Suprapubic skin (tissue), 4 donors: ENCODE measurements at regions not wholly inside any gene's neighbourhood (a gene's known extent, or its start where the extent isn't known, plus 50 kb on each side); places are given as distances from the start of the nearest gene placed in this dataset.

Experiments
- DNase-seq, 2 donors: peaks; one replicate each; pipeline ENCODE4 v3.0.0-alpha.2; 2019; ENCODE audit warnings: low spot score in 2 of 2
- H3K27ac ChIP-seq: fragments of 200-600 bp; sonication (generic); one replicate; pipeline ENCODE4 v1.5.1; 2019
- H3K27me3 ChIP-seq: fragments of 200-600 bp; sonication (generic); one replicate; pipeline ENCODE4 v1.5.1; 2019
- H3K36me3 ChIP-seq: fragments of 200-600 bp; sonication (generic); one replicate; pipeline ENCODE4 v1.5.1; 2019
- H3K4me1 ChIP-seq: fragments of 200-600 bp; sonication (generic); one replicate; pipeline ENCODE4 v1.5.1; 2019
- H3K4me3 ChIP-seq: fragments of 200-600 bp; sonication (generic); one replicate; pipeline ENCODE4 v1.5.1; 2019; ENCODE audit warnings: mild to moderate bottlenecking
- H3K9me3 ChIP-seq: fragments of 200-600 bp; sonication (generic); one replicate; pipeline ENCODE4 v1.5.1; 2019
- EP300 ChIP-seq: sonication (generic); formaldehyde crosslinking; IDR thresholded peaks from one replicate; pipeline ENCODE4 v1.6.1; 2017; ENCODE audit warnings: antibody characterized with exemption
- POLR2A ChIP-seq, 2 donors: fragments of 450-650 bp; IDR thresholded peaks; one replicate each; pipeline ENCODE4 v1.6.1; 2017; ENCODE audit warnings: antibody characterized with exemption in 2 of 2, mild to moderate bottlenecking in 2 of 2, moderate library complexity in 2 of 2
- POLR2AphosphoS5 ChIP-seq, 3 donors: sonication (generic); formaldehyde crosslinking; IDR thresholded peaks; one replicate each; pipeline ENCODE4 v1.6.1; 2017; ENCODE audit warnings: antibody characterized with exemption in 3 of 3
- WGBS: methylation state at CpG from one replicate; pipeline ENCODE4 v1.1.5; 2018; 5-methylcytosine and 5-hydroxymethylcytosine counted together
- TF ChIP-seq, protein P1 (sequence below), 2 donors: fragments of 200-600 bp in 1 of 2; fragments of 450-650 bp in 1 of 2; sonication (generic) in 1 of 2; IDR thresholded peaks; one replicate each; pipeline ENCODE4 v1.5.1; 2016 to 2019; ENCODE audit warnings: antibody characterized with exemption in 2 of 2, mild to moderate bottlenecking in 1 of 2, moderate library complexity in 1 of 2

DNA sequence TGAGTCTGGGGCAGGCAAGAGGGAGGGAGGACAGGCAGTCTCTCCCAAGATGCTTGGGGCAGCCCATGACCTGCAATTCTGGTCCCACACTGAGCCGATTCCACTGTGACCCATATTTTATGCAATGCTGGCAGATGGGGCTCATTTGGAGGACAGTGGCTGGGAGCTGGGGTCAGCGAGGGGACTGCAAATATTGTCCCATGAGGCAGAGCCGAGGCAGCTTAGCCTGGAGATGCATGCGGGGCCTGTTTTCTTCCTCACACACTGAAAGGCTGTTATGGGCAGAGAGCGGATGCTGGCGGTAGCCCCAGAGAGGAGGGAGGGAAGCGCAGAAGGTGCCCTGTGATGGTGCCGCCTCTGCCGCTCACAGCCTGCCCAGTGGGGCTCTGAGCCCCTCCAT lies 128.5 kb upstream of the POU3F1 start:
- no peaks in the 10 kb centered on the region for H3K36me3 ChIP-seq

DNA sequence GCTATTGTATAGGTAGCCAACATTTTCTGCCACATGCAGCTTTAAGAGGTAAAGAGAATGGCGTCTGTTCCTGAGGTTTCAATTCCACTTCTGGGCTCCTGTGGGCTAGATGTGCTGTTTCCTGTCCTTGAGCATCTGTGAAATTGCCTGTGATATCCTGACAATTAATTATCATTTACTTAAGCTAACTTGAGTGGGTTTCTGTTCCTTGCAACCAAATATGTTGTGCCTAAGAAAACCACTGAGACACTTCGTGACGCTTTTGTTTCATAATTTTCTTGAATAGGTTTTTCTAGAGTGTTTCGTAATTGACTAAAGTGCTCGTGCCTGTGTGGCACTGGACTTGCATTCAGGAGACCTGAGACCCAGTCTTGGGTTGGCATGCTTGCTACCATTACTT lies 127.3 kb upstream of the POU3F1 start:
- no peaks in the 10 kb centered on the region for H3K27me3 ChIP-seq
- no peaks in the 10 kb centered on the region for H3K36me3 ChIP-seq
- H3K27ac ChIP-seq = no peak overlapping the region
- TF ChIP-seq, protein P1, sequence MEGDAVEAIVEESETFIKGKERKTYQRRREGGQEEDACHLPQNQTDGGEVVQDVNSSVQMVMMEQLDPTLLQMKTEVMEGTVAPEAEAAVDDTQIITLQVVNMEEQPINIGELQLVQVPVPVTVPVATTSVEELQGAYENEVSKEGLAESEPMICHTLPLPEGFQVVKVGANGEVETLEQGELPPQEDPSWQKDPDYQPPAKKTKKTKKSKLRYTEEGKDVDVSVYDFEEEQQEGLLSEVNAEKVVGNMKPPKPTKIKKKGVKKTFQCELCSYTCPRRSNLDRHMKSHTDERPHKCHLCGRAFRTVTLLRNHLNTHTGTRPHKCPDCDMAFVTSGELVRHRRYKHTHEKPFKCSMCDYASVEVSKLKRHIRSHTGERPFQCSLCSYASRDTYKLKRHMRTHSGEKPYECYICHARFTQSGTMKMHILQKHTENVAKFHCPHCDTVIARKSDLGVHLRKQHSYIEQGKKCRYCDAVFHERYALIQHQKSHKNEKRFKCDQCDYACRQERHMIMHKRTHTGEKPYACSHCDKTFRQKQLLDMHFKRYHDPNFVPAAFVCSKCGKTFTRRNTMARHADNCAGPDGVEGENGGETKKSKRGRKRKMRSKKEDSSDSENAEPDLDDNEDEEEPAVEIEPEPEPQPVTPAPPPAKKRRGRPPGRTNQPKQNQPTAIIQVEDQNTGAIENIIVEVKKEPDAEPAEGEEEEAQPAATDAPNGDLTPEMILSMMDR (IDR thresholded peaks at IDR 0.05) = no peak
- TF ChIP-seq EP300 (no peak), POLR2A (IDR thresholded peaks at IDR 0.05) (no peak), POLR2AphosphoS5 (IDR thresholded peaks at IDR 0.05) (no peak)
- no peaks in the 10 kb centered on the region for H3K4me1 ChIP-seq
- 85% methylated on average over 5 of the region's 5 CpGs for WGBS
- H3K9me3 ChIP-seq = no peaks in the 10 kb centered on the region
- DNase-seq = no peak
- H3K4me3 ChIP-seq = no peak overlapping the region

More for the DNA sequence above, 128.5 kb upstream of the POU3F1 start:
- no peak for TF ChIP-seq EP300
- no peak for TF ChIP-seq POLR2A (IDR thresholded peaks at IDR 0.05)
- TF ChIP-seq POLR2AphosphoS5 (IDR thresholded peaks at IDR 0.05) = no peak
- TF ChIP-seq, protein P1 (IDR thresholded peaks at IDR 0.05) = no peak
- WGBS = 52% methylated on average over 5 of the region's 9 CpGs
- no peak for DNase-seq
- Histone ChIP-seq H3K27me3 (no peaks in the 10 kb centered on the region), H3K4me3 (no peak overlapping the region), H3K27ac (no peak overlapping the region), H3K9me3 (no peaks in the 10 kb centered on the region), H3K4me1 (no peaks in the 10 kb centered on the region)

DNA sequence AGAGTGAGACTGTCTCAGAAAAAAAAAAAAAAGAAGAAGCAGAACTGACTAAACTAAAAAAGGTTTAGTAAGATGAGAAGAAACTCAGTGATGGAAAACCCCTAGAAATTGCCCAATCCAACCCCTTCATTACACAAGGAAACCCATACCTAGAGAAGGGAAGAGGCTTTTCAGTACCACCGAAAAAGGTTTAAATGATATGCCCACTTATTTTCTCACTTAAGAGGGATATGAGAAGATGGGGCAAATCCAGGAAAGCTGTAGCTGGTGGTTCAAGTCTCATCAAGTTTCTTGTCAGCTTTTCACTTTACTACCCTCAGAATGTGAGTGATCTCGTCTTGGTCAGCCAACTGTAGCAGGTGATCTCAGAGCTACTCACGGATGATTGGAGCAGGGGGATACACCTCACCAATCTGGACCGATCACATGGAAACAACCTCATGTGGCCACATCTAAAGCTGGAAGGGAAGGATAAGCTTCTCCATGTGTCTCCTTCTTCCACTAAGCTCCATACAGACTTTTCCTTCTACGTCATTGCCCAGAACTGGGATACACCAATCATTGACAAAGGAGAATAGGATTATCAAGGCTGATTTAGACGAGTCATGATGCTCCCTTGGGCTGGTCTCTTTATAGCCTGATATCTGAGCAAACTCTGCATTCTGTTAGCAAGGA lies 126.7 kb upstream of the POU3F1 start:
- Histone ChIP-seq H3K27me3 (no peaks in the 10 kb centered on the region), H3K9me3 (no peaks in the 10 kb centered on the region), H3K36me3 (no peaks in the 10 kb centered on the region), H3K4me1 (no peaks in the 10 kb centered on the region), H3K4me3 (no peak overlapping the region), H3K27ac (no peak overlapping the region)
- no peak for TF ChIP-seq POLR2A (IDR thresholded peaks at IDR 0.05)
- TF ChIP-seq, protein P1 (IDR thresholded peaks at IDR 0.05) = no peak
- no peak for TF ChIP-seq POLR2AphosphoS5 (IDR thresholded peaks at IDR 0.05)
- no peak for TF ChIP-seq EP300
- 88% methylated on average over 6 of the region's 6 CpGs for WGBS
- DNase-seq = no peak

DNA sequence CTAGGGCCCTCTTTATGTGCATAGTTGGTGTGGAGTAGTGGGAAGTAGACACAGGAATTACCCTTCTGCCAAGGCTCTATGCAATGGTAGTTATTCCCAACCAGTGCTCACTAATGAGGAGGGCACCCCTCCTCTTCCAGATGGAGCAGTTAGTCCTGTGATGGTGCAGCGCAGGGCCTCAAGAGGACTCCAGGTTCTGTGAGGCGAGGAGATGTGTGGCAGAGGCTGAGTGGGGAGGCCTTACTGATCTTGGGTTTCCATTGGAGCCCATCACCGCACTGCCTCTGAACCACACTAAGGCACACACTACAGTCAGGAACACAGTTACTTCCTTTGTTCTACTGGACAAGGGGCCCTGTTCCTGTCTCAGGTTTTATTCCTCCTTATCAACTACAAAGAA lies 122.5 kb upstream of the POU3F1 start:
- H3K9me3 ChIP-seq = no peaks in the 10 kb centered on the region
- H3K4me1 ChIP-seq = no peaks in the 10 kb centered on the region
- H3K4me3 ChIP-seq = no peak overlapping the region
- no peaks in the 10 kb centered on the region for H3K36me3 ChIP-seq
- no peak for DNase-seq
- H3K27me3 ChIP-seq = peaks cover 6% of the 10 kb centered on the region
- WGBS = 86% methylated on average over 3 of the region's 3 CpGs
- no peak for TF ChIP-seq POLR2AphosphoS5 (IDR thresholded peaks at IDR 0.05)
- TF ChIP-seq, protein P1 (IDR thresholded peaks at IDR 0.05) = no peak
- TF ChIP-seq EP300 = no peak
- no peak for TF ChIP-seq POLR2A (IDR thresholded peaks at IDR 0.05)
- H3K27ac ChIP-seq = no peak overlapping the region

DNA sequence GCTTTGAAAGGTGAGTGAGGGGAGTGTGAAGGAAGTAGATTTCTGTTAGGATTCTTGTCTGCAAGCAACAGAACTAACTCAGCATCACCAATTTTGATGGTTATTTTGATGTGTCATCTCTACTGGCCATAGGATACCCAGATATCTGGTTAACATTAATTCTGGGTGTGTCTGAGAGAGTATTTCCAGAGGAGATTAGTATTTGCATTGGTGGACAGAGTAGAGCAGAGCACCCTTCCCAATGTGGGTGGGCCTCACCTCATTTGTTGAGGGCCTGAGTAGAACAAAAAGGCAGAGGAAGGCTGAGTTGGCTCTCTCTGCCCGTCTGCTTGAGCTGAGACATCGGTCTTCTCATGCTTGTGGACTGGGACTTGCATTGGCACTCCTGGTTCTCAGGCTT lies 121.8 kb upstream of the POU3F1 start:
- Histone ChIP-seq H3K9me3 (no peaks in the 10 kb centered on the region), H3K4me1 (no peaks in the 10 kb centered on the region), H3K36me3 (no peaks in the 10 kb centered on the region), H3K27ac (no peak overlapping the region), H3K27me3 (peaks cover 6% of the 10 kb centered on the region), H3K4me3 (no peak overlapping the region)
- DNase-seq = no peak
- TF ChIP-seq EP300 = no peak
- TF ChIP-seq, protein P1 (IDR thresholded peaks at IDR 0.05) = no peak
- TF ChIP-seq POLR2AphosphoS5 (IDR thresholded peaks at IDR 0.05) = no peak
- TF ChIP-seq POLR2A (IDR thresholded peaks at IDR 0.05) = no peak
- no CpG with 5 or more reads among the region's 2 CpGs for WGBS
